Rectal smooth muscle tissue (tissue), 1 donor: ENCODE measurements at regions not wholly inside any gene's neighbourhood (a gene's known extent, or its start where the extent isn't known, plus 50 kb on each side); places are given as distances from the start of the nearest gene placed in this dataset.
"Not testable (repeated sequence)": the region's sequence is repeated elsewhere in the genome, so short reads cannot be mapped to it uniquely, and the experiment has no call there.

Experiments used
- H3K27ac ChIP-seq: one replicate; pipeline ENCODE4 v1.7.0; 2013; ENCODE audit warnings: low read depth, low read length, inconsistent platforms
- H3K27me3 ChIP-seq: one replicate; pipeline ENCODE4 v1.7.0; 2013; ENCODE audit warnings: low read length; ENCODE audit not compliant: control insufficient read depth, insufficient read depth
- H3K36me3 ChIP-seq: one replicate; pipeline ENCODE4 v1.7.0; 2013; ENCODE audit warnings: low read length; ENCODE audit not compliant: control insufficient read depth, insufficient read depth
- H3K4me1 ChIP-seq: one replicate; pipeline ENCODE4 v1.7.0; 2013; ENCODE audit warnings: low read length; ENCODE audit not compliant: control insufficient read depth, insufficient read depth
- H3K4me3 ChIP-seq: one replicate; pipeline ENCODE4 v1.7.0; 2013; ENCODE audit warnings: low read length
- H3K9ac ChIP-seq: one replicate; pipeline ENCODE4 v1.7.0; 2013; ENCODE audit warnings: low read length

GRCh38 chr2:53610260-53610659, 157.3 kb upstream of the CHAC2 start:
- no peak overlapping the region for H3K4me3 ChIP-seq
- no peaks in the 10 kb centered on the region for H3K4me1 ChIP-seq

GRCh38 chr2:53609551-53609950, 158.1 kb upstream of the CHAC2 start:
- no peaks in the 10 kb centered on the region for H3K36me3 ChIP-seq
- no peaks in the 10 kb centered on the region for H3K4me1 ChIP-seq
- H3K9ac ChIP-seq: no peak overlapping the region
- no peak overlapping the region for H3K27ac ChIP-seq
- H3K4me3 ChIP-seq: no peak overlapping the region
- no peaks in the 10 kb centered on the region for H3K27me3 ChIP-seq

More at GRCh38 chr2:53610260-53610659, 157.3 kb upstream of the CHAC2 start:
- H3K27me3 ChIP-seq: no peaks in the 10 kb centered on the region
- H3K36me3 ChIP-seq: no peaks in the 10 kb centered on the region
- H3K27ac ChIP-seq: no peak overlapping the region
- no peak overlapping the region for H3K9ac ChIP-seq

GRCh38 chr2:53608293-53608692, 159.3 kb upstream of the CHAC2 start:
- H3K27ac ChIP-seq: no peak overlapping the region
- H3K4me1 ChIP-seq: no peaks in the 10 kb centered on the region
- no peak overlapping the region for H3K9ac ChIP-seq
- H3K4me3 ChIP-seq: no peak overlapping the region
- H3K27me3 ChIP-seq: no peaks in the 10 kb centered on the region
- no peaks in the 10 kb centered on the region for H3K36me3 ChIP-seq

- no peak overlapping the region for H3K4me3 ChIP-seq
- no peak overlapping the region for H3K27ac ChIP-seq
- no peaks in the 10 kb centered on the region for H3K36me3 ChIP-seq
- H3K4me1 ChIP-seq: no peaks in the 10 kb centered on the region
- no peaks in the 10 kb centered on the region for H3K27me3 ChIP-seq
- no peak overlapping the region for H3K9ac ChIP-seq
Measured at GRCh38 chr2:53600815-53601214, 166.8 kb upstream of the CHAC2 start.

- not testable (repeated sequence) for H3K4me1 ChIP-seq, H3K27ac ChIP-seq, H3K36me3 ChIP-seq, H3K4me3 ChIP-seq, H3K27me3 ChIP-seq, H3K9ac ChIP-seq
Measured at GRCh38 chr2:53586733-53587612, 180.6 kb upstream of the CHAC2 start.

GRCh38 chr2:53584986-53585385, 182.6 kb upstream of the CHAC2 start:
- Histone ChIP-seq H3K27ac (no peak overlapping the region), H3K4me1 (no peaks in the 10 kb centered on the region), H3K4me3 (no peak overlapping the region), H3K36me3 (no peaks in the 10 kb centered on the region), H3K27me3 (no peaks in the 10 kb centered on the region), H3K9ac (no peak overlapping the region)

- no peaks in the 10 kb centered on the region for H3K4me1 ChIP-seq
- no peak overlapping the region for H3K27ac ChIP-seq
- no peak overlapping the region for H3K4me3 ChIP-seq
- peaks cover 2% of the 10 kb centered on the region for H3K27me3 ChIP-seq
- H3K36me3 ChIP-seq: no peaks in the 10 kb centered on the region
- H3K9ac ChIP-seq: no peak overlapping the region
Measured at GRCh38 chr2:53583583-53583982, 184.0 kb upstream of the CHAC2 start.

GRCh38 chr2:53582556-53582955, 185.0 kb upstream of the CHAC2 start:
- H3K4me3 ChIP-seq: no peak overlapping the region

GRCh38 chr2:53576166-53576565, 191.4 kb upstream of the CHAC2 start:
- H3K4me3 ChIP-seq: no peak overlapping the region
- H3K27me3 ChIP-seq: peaks cover 2% of the 10 kb centered on the region
- no peak overlapping the region for H3K9ac ChIP-seq
- no peaks in the 10 kb centered on the region for H3K4me1 ChIP-seq
- no peak overlapping the region for H3K27ac ChIP-seq
- no peaks in the 10 kb centered on the region for H3K36me3 ChIP-seq

More at GRCh38 chr2:53582556-53582955, 185.0 kb upstream of the CHAC2 start:
- Histone ChIP-seq H3K9ac (no peak overlapping the region), H3K4me1 (no peaks in the 10 kb centered on the region), H3K27ac (no peak overlapping the region), H3K27me3 (peaks cover 2% of the 10 kb centered on the region), H3K36me3 (no peaks in the 10 kb centered on the region)

- Histone ChIP-seq H3K4me1 (no peaks in the 10 kb centered on the region), H3K27ac (no peak overlapping the region), H3K4me3 (no peak overlapping the region), H3K27me3 (peaks cover 2% of the 10 kb centered on the region), H3K36me3 (no peaks in the 10 kb centered on the region), H3K9ac (no peak overlapping the region)
Measured at GRCh38 chr2:53575721-53576124, 191.9 kb upstream of the CHAC2 start.

GRCh38 chr2:53572696-53573095, 194.9 kb upstream of the CHAC2 start:
- no peaks in the 10 kb centered on the region for H3K27me3 ChIP-seq
- H3K4me3 ChIP-seq: no peak overlapping the region
- H3K27ac ChIP-seq: no peak overlapping the region
- no peaks in the 10 kb centered on the region for H3K4me1 ChIP-seq
- no peak overlapping the region for H3K9ac ChIP-seq
- H3K36me3 ChIP-seq: no peaks in the 10 kb centered on the region

GRCh38 chr2:53569957-53570727, 197.5 kb upstream of the CHAC2 start:
- Histone ChIP-seq H3K27ac (no peak overlapping the region), H3K36me3 (no peaks in the 10 kb centered on the region), H3K4me3 (no peak overlapping the region), H3K9ac (no peak overlapping the region), H3K4me1 (no peaks in the 10 kb centered on the region), H3K27me3 (no peaks in the 10 kb centered on the region)
